Cardiac muscle cell (in vitro differentiated cells and primary cell): ENCODE measurements at regions not wholly inside any gene's neighbourhood (a gene's known extent, or its start where the extent isn't known, plus 50 kb on each side); places are given as distances from the start of the nearest gene placed in this dataset.

Experiments
- DNase-seq, 2 donors: peaks; one replicate each; pipeline versions ENCODE4 v3.0.0 to v3.0.0-alpha.2; 2010 to 2017; ENCODE audit warnings: low read depth in 1 of 2, low spot score in 1 of 2
- H3K27ac ChIP-seq: fragments of 200-600 bp; sonication (generic); 2 replicates; pipeline ENCODE4 v1.5.1; 2016
- H3K27me3 ChIP-seq: fragments of 200-600 bp; sonication (generic); 2 replicates; pipeline ENCODE4 v1.6.0; 2016; ENCODE audit warnings: control low read depth
- H3K36me3 ChIP-seq: fragments of 200-600 bp; sonication (generic); 2 replicates; pipeline ENCODE4 v1.5.1; 2016; ENCODE audit warnings: control low read depth
- H3K4me1 ChIP-seq: fragments of 200-600 bp; sonication (generic); 2 replicates; pipeline ENCODE4 v1.8.1; 2017; ENCODE audit warnings: low read depth, mild to moderate bottlenecking, mixed run types
- H3K4me3 ChIP-seq: fragments of 200-600 bp; sonication (generic); 2 replicates; pipeline ENCODE4 v1.5.1; 2016; ENCODE audit warnings: mild to moderate bottlenecking
- H3K9me3 ChIP-seq: fragments of 200-600 bp; sonication (generic); 2 replicates; pipeline ENCODE4 v1.5.1; 2017; ENCODE audit warnings: low read depth, mild to moderate bottlenecking, control low read depth
- TF ChIP-seq, protein P1 (sequence below): IDR thresholded peaks from 2 replicates; pipeline ENCODE4 v1.5.1; 2012; ENCODE audit warnings: low read depth, mild to moderate bottlenecking, low read length

DNA sequence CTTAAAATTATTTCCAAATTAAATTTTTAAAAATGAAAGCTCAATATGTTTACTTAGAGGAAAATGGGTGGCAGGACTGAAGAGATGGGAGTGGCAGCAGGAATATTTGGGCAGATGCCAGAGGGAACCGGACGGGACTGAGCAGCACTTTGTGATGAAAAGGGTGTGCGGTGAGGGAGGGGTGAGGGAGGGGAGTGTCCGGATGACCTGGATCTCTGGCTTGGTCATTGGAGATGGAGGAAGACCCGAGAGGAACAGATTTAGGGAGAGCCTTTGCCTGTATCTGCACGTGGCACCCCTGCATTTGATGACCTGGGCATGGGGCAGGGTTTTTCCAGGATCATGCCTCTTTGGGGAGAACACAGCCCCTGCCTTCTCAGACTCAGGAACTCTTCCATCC is 201.1 kb upstream of the MVB12B start:
- peaks cover 6% of the 10 kb centered on the region for H3K27me3 ChIP-seq
- peaks cover 15% of the 10 kb centered on the region for H3K4me1 ChIP-seq
- H3K9me3 ChIP-seq: no peaks in the 10 kb centered on the region
- H3K4me3 ChIP-seq: no peak overlapping the region
- DNase-seq: peak; percentile 16 to 18
- H3K27ac ChIP-seq: peak overlapping the region; percentile 75
- H3K36me3 ChIP-seq: no peaks in the 10 kb centered on the region
- TF ChIP-seq, protein P1, sequence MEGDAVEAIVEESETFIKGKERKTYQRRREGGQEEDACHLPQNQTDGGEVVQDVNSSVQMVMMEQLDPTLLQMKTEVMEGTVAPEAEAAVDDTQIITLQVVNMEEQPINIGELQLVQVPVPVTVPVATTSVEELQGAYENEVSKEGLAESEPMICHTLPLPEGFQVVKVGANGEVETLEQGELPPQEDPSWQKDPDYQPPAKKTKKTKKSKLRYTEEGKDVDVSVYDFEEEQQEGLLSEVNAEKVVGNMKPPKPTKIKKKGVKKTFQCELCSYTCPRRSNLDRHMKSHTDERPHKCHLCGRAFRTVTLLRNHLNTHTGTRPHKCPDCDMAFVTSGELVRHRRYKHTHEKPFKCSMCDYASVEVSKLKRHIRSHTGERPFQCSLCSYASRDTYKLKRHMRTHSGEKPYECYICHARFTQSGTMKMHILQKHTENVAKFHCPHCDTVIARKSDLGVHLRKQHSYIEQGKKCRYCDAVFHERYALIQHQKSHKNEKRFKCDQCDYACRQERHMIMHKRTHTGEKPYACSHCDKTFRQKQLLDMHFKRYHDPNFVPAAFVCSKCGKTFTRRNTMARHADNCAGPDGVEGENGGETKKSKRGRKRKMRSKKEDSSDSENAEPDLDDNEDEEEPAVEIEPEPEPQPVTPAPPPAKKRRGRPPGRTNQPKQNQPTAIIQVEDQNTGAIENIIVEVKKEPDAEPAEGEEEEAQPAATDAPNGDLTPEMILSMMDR: no peak

DNA sequence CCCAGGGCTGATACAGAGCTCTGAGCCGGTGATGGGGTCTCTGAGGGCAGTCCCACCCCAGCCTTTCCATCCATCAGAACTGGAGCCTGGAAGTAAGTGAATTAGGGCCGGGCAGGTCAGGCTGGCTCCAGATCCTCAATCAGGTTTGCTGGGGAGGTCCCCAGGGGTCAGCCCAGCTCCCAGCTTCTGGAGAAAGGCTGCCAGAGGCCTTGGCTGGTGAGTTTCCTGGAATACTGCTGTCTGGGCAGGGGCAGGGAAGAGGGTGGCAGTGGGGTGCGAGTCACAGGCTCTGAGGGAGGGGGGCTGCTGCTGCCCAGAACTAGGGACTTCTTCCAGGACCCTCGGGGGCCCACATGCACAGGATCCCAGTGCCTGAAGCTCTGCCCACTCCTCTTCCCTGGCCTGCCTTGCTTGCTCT is 200.6 kb upstream of the MVB12B start:
- no peaks in the 10 kb centered on the region for H3K36me3 ChIP-seq
- peaks cover 15% of the 10 kb centered on the region for H3K4me1 ChIP-seq
- TF ChIP-seq, protein P1: no peak
- H3K27ac ChIP-seq: peak overlapping the region; percentile 75
- DNase-seq: no peak
- no peaks in the 10 kb centered on the region for H3K9me3 ChIP-seq
- peaks cover 6% of the 10 kb centered on the region for H3K27me3 ChIP-seq
- H3K4me3 ChIP-seq: no peak overlapping the region

DNA sequence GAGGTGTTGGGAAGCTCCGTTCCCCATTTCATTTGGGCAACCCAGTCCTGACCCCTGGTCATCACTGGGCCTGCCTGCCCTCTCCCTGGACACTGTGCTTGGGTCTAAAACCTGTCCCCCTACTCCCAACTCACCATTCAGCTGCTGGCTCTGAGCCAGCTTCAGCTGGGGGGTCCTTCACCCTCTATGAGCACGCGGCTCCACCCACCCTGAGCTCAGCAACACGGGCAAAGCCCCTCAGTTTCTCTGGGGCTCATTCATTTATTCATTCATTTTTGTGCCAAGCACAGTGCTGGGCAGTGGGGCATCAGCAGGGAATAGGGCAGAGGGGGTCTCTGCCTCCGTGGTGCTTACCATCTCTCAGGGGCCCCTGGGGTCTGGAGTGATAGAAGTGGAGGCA is 199.8 kb upstream of the MVB12B start:
- Histone ChIP-seq H3K27me3 (peaks cover 6% of the 10 kb centered on the region), H3K4me3 (no peak overlapping the region), H3K36me3 (no peaks in the 10 kb centered on the region), H3K9me3 (no peaks in the 10 kb centered on the region), H3K4me1 (peaks cover 15% of the 10 kb centered on the region), H3K27ac (no peak overlapping the region)
- DNase-seq: no peak
- TF ChIP-seq, protein P1: no peak

DNA sequence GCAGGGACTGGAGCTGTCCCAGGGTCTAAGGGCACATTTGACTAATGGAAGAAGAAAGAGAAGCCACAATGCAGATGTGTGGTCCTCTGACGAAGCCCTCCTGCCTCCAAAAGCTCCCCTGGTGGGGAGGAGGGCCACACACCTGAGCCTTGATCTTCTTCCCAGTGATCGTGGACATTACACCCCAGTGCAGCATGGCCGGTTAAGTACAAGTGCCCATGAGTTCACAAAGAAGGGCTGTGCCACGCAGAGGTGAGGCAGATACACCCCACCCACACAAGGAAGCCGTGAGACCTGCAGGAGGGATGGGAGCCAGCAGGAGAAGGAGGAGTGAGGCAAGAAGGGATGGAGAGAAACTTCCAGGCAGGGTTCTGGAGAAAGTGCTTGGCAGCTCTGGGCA is 199.0 kb upstream of the MVB12B start:
- peaks cover 15% of the 10 kb centered on the region for H3K4me1 ChIP-seq
- TF ChIP-seq, protein P1: no peak
- no peak for DNase-seq
- no peak overlapping the region for H3K27ac ChIP-seq
- H3K9me3 ChIP-seq: no peaks in the 10 kb centered on the region
- peaks cover 2% of the 10 kb centered on the region for H3K27me3 ChIP-seq
- H3K4me3 ChIP-seq: no peak overlapping the region
- no peaks in the 10 kb centered on the region for H3K36me3 ChIP-seq

DNA sequence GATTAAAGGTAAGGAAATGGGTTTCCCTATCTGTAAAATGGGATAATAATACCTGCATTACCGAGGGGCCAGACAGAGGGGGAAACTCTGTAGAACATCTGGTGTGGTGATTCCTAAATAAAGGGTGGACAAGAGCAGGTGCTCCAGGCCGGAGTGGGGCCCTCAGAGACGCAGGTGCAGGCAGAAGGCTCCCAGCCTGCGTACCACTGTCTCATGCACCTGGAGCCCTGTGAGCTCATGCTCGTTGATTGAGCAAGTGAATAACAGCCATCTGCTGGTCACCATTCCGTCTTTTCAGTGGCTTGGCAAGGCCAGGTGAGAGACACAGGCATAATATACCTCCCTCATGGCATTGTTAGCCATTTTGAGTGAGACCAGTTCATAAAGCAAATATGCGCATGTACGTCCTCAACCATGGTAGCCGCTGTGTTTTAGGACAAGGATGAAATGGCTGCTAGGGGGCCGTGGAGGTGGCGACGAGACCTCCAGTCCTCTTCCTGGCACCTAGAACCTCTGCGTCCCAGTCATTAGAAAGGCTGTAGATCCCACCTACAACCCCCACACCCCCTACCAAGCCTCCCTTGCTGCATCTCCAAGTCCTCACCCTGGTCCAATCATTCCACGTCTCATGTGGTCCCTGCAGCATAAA is 198.0 kb upstream of the MVB12B start:
- Histone ChIP-seq H3K36me3 (no peaks in the 10 kb centered on the region), H3K4me1 (peaks cover 15% of the 10 kb centered on the region), H3K9me3 (no peaks in the 10 kb centered on the region), H3K27me3 (no peaks in the 10 kb centered on the region), H3K27ac (no peak overlapping the region), H3K4me3 (no peak overlapping the region)
- no peak for DNase-seq
- TF ChIP-seq, protein P1: no peak
